ENCODE measurements at regions not wholly inside any gene's neighbourhood (a gene's known extent, or its start where the extent isn't known, plus 50 kb on each side); places are given as distances from the start of the nearest gene placed in this dataset.

GRCh38 chr5:56412601-56413379 is 179.7 kb upstream of the ANKRD55 start (continued):
- TF ChIP-seq CEBPZ (IDR thresholded peaks at IDR 0.05; ENCODE audit: low read length) (no peak), ZBTB7B (CRISPR knock-in tag; IDR thresholded peaks at IDR 0.05) (no peak), ZNF382 (CRISPR knock-in tag; IDR thresholded peaks at IDR 0.05; ENCODE audit: borderline replicate concordance) (no peak), ZBTB43 (CRISPR knock-in tag; conservative IDR thresholded peaks at IDR 0.05) (no peak)

- BruUV-seq (replicated peaks), result no TSS peak
- Histone ChIP-seq H3K36me3 (replicated peaks in 1 of 2; ENCODE audit: control insufficient read depth in 1 of 2, insufficient read depth in 2 of 2, low read length in 2 of 2) (no peaks in the 10 kb centered on the region), H3K79me2 (ENCODE audit: insufficient read depth, low read length) (no peaks in the 10 kb centered on the region), H3K4me1 (ENCODE audit: insufficient read depth, low read length) (peaks cover 8% of the 10 kb centered on the region), H3K27ac (ENCODE audit: extremely low read length, insufficient read depth, low read length) (no peak overlapping the region), H3K4me2 (ENCODE audit: low read depth, low read length) (no peak overlapping the region), H3K27me3 (ENCODE audit: control insufficient read depth in 1 of 2, insufficient read depth in 2 of 2, low read length in 2 of 2) (no peaks in the 10 kb centered on the region), H3K4me3 (replicated peaks in 1 of 3; ENCODE audit: insufficient read depth in 1 of 3, low read depth in 2 of 3, low read length in 3 of 3) (no peak overlapping the region), H3K9ac (ENCODE audit: insufficient read depth, low read depth, low read length) (no peak overlapping the region), H2AFZ (ENCODE audit: low read length) (no peak overlapping the region), H3K9me3 (ENCODE audit: low read length) (no peaks in the 10 kb centered on the region), H4K20me1 (ENCODE audit: insufficient read depth, low read length) (no peaks in the 10 kb centered on the region)
- WGBS (ENCODE audit: low lambda C conversion rate), result 99% methylated on average over 5 of the region's 6 CpGs
- POLR2A ChIA-PET, result no interaction called here
- in situ Hi-C loops (cut with HindIII; ENCODE audit: extremely low pct_ligation_motif_present, low pct_unique_long_range_greater_than_20kb), result no loop called here
- ATAC-seq (no peak), DNase-seq (ENCODE audit: low spot score) (no peak), FAIRE-seq (no peak)
- intact Hi-C loops (cut with micrococcal nuclease; ENCODE audit: unreplicated experiment), result no loop called here
- CTCF ChIA-PET (ENCODE audit: low intra/inter-chr PET ratio, low total read pairs), result no interaction called here
- no peak for TF ChIP-seq ZNF12 (CRISPR knock-in tag; IDR thresholded peaks at IDR 0.05)
- TF ChIP-seq CREB3 (CRISPR knock-in tag; IDR thresholded peaks at IDR 0.05), result no peak
- TF ChIP-seq SIX4 (CRISPR knock-in tag; IDR thresholded peaks at IDR 0.05), result no peak
- TF ChIP-seq ZNF510 (CRISPR knock-in tag; IDR thresholded peaks at IDR 0.05; ENCODE audit: low read depth), result no peak
- TF ChIP-seq GABPB1 (CRISPR knock-in tag; IDR thresholded peaks at IDR 0.05), result no peak
- no peak for TF ChIP-seq REXO4 (CRISPR knock-in tag; IDR thresholded peaks at IDR 0.05; ENCODE audit: borderline replicate concordance)
- no peak for TF ChIP-seq ZNF597 (CRISPR knock-in tag; IDR thresholded peaks at IDR 0.05)
- TF ChIP-seq BORCS8-MEF2B (CRISPR knock-in tag; IDR thresholded peaks at IDR 0.05), result no peak
- no peak for TF ChIP-seq GRHL1 (CRISPR knock-in tag; conservative IDR thresholded peaks at IDR 0.05)
- TF ChIP-seq RXRA (CRISPR knock-in tag; IDR thresholded peaks at IDR 0.05), result no peak
- TF ChIP-seq ZNF768 (CRISPR knock-in tag; IDR thresholded peaks at IDR 0.05), result no peak
Observed at GRCh38 chr5:56410696-56411095, 177.6 kb upstream of the ANKRD55 start.

All from HepG2 (cell line).